ENCODE measurements at regions not wholly inside any gene's neighbourhood (a gene's known extent, or its start where the extent isn't known, plus 50 kb on each side); places are given as distances from the start of the nearest gene placed in this dataset.

- DNase-seq = no peak
Observed at GRCh38 chr12:73361864-73362230, 1089.7 kb downstream of the TRHDE start.

GRCh38 chr12:73362666-73363065, 1090.5 kb downstream of the TRHDE start:
- DNase-seq = no peak

GRCh38 chr12:73372856-73373255, 1100.7 kb downstream of the TRHDE start:
- no peak for DNase-seq

- no peak for DNase-seq
Observed at GRCh38 chr12:73374360-73374759, 1102.2 kb downstream of the TRHDE start.

GRCh38 chr12:73383584-73384222, 1111.5 kb downstream of the TRHDE start:
- no peak for DNase-seq

- DNase-seq = no peak
Observed at GRCh38 chr12:73384592-73384991, 1112.4 kb downstream of the TRHDE start.

GRCh38 chr12:73390261-73390660, 1118.1 kb downstream of the TRHDE start:
- no peak for DNase-seq

GRCh38 chr12:73413051-73413450, 1124.6 kb upstream of the ATXN7L3B start:
- DNase-seq = no peak

GRCh38 chr12:73413974-73414373, 1123.7 kb upstream of the ATXN7L3B start:
- no peak for DNase-seq

GRCh38 chr12:73414926-73415325, 1122.7 kb upstream of the ATXN7L3B start:
- DNase-seq = no peak

- DNase-seq = no peak
Observed at GRCh38 chr12:73418541-73418940, 1119.1 kb upstream of the ATXN7L3B start.

GRCh38 chr12:73421832-73422231, 1115.8 kb upstream of the ATXN7L3B start:
- DNase-seq = no peak

- DNase-seq = no peak
Observed at GRCh38 chr12:73424484-73424883, 1113.2 kb upstream of the ATXN7L3B start.

- no peak for DNase-seq
Observed at GRCh38 chr12:73445658-73446324, 1091.8 kb upstream of the ATXN7L3B start.

GRCh38 chr12:73452672-73453469, 1084.8 kb upstream of the ATXN7L3B start:
- DNase-seq = no peak

- DNase-seq = no peak
Observed at GRCh38 chr12:73460212-73460611, 1077.4 kb upstream of the ATXN7L3B start.

GRCh38 chr12:73465106-73465505, 1072.5 kb upstream of the ATXN7L3B start:
- no peak for DNase-seq

- no peak for DNase-seq
Observed at GRCh38 chr12:73486256-73486655, 1051.4 kb upstream of the ATXN7L3B start.

GRCh38 chr12:73506611-73507010, 1031.0 kb upstream of the ATXN7L3B start:
- DNase-seq = no peak

GRCh38 chr12:73514672-73515071, 1023.0 kb upstream of the ATXN7L3B start:
- DNase-seq = no peak

GRCh38 chr12:73517859-73518258, 1019.8 kb upstream of the ATXN7L3B start:
- DNase-seq = no peak

- no peak for DNase-seq
Observed at GRCh38 chr12:73529231-73529630, 1008.4 kb upstream of the ATXN7L3B start.

- DNase-seq = no peak
Observed at GRCh38 chr12:73529954-73530353, 1007.7 kb upstream of the ATXN7L3B start.

GRCh38 chr12:73531752-73532151, 1005.9 kb upstream of the ATXN7L3B start:
- no peak for DNase-seq

Data from NCI-H2029 treated with DMSO at 0.1 percent for 48 hours (cell line).